ENCODE measurements at regions not wholly inside any gene's neighbourhood (a gene's known extent, or its start where the extent isn't known, plus 50 kb on each side); places are given as distances from the start of the nearest gene placed in this dataset.

- TF ChIP-seq, protein P1, sequence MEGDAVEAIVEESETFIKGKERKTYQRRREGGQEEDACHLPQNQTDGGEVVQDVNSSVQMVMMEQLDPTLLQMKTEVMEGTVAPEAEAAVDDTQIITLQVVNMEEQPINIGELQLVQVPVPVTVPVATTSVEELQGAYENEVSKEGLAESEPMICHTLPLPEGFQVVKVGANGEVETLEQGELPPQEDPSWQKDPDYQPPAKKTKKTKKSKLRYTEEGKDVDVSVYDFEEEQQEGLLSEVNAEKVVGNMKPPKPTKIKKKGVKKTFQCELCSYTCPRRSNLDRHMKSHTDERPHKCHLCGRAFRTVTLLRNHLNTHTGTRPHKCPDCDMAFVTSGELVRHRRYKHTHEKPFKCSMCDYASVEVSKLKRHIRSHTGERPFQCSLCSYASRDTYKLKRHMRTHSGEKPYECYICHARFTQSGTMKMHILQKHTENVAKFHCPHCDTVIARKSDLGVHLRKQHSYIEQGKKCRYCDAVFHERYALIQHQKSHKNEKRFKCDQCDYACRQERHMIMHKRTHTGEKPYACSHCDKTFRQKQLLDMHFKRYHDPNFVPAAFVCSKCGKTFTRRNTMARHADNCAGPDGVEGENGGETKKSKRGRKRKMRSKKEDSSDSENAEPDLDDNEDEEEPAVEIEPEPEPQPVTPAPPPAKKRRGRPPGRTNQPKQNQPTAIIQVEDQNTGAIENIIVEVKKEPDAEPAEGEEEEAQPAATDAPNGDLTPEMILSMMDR (IDR thresholded peaks at IDR 0.05) = no peak
Observed at GRCh38 chr10:108443636-108444035, 1279.1 kb upstream of the SORCS1 start.

DNA sequence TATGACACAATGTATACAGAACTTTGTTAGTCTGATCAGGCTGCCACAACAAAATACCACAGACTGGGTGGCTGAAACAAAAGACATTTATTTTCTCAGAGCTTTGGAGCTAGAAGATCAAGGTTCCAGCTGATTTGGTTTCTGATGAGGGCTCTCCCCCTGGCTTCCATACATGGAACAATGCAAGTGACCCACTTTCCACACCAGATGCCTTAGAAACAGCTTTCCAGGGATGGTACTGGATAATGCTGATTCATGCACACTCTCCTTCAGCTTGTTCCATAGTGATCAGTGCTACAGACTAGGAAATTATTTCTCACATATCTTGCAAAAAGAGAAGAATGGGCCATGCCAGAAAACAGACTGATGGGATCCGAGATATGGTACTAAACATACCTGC lies 1274.9 kb upstream of the SORCS1 start:
- TF ChIP-seq, protein P1 (IDR thresholded peaks at IDR 0.05) = no peak

- TF ChIP-seq, protein P1 (IDR thresholded peaks at IDR 0.05) = no peak
Observed at GRCh38 chr10:108436096-108436495, 1271.6 kb upstream of the SORCS1 start.

- TF ChIP-seq, protein P1 (IDR thresholded peaks at IDR 0.05) = no peak
Observed at GRCh38 chr10:108434559-108435252, 1270.2 kb upstream of the SORCS1 start.

DNA sequence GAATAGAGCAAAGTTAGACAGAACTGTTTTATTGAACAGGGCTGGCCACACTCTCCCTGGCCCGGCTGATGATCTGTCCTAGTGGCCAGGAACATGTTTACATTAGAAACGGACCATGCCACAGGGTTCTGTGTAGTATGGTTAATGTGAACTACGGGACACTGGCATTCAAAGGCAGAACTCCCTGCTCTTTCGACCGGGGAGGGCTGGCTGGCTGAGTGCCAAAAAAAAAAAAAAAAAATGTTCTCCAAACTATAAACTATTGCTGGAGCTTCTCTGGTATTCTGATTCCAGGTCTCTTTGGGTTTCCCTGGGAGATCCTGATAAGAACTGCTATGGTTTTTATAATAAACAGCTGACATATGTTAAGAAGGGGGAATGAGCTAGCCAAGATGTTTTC lies 1262.6 kb upstream of the SORCS1 start:
- TF ChIP-seq, protein P1 (IDR thresholded peaks at IDR 0.05) = no peak

GRCh38 chr10:108425283-108425964 lies 1260.9 kb upstream of the SORCS1 start:
- TF ChIP-seq, protein P1 (IDR thresholded peaks at IDR 0.05) = no peak

DNA sequence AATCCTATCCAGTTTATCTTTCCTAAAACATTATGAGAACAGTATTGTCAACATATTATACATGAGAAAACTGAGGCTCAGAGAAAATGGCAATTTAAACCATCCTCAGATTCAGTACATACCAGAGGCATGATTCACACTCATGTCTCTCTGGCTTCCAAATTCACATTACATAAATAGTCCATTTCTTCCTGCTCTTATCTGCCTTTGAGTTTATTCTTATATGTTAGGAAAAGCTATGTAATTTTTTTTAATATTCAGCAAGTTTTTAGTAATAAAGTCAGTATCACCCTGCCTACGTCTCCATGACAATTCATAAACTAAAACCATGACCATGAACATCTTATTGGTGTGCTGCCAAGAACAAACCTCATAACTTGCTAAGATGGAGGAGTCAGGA lies 1260.2 kb upstream of the SORCS1 start:
- TF ChIP-seq, protein P1 (IDR thresholded peaks at IDR 0.05) = no peak
